ENCODE measurements at regions not wholly inside any gene's neighbourhood (a gene's known extent, or its start where the extent isn't known, plus 50 kb on each side); places are given as distances from the start of the nearest gene placed in this dataset.

- H3K27me3 ChIP-seq (ENCODE audit: insufficient read depth, low read length) = no peaks in the 10 kb centered on the region
- H3K4me3 ChIP-seq (ENCODE audit: low read length) = no peak overlapping the region
- no peaks in the 10 kb centered on the region for H3K36me3 ChIP-seq (ENCODE audit: insufficient read depth, low read depth, low read length)
- H3K9me3 ChIP-seq (ENCODE audit: insufficient read depth, low read depth, low read length) = no peaks in the 10 kb centered on the region
- H3K9ac ChIP-seq (ENCODE audit: low read depth, low read length) = no peak overlapping the region
- H3K27ac ChIP-seq (ENCODE audit: low read length) = no peak overlapping the region
- peaks cover 5% of the 10 kb centered on the region; the same call in 1 of the 2 replicates for H3K4me1 ChIP-seq (ENCODE audit: insufficient read depth, low read length)
Observed at GRCh38 chr5:4142842-4143241, 547.2 kb downstream of the IRX1 start.

- no peak overlapping the region for H3K9ac ChIP-seq (ENCODE audit: low read depth, low read length)
- no peak overlapping the region for H3K4me3 ChIP-seq (ENCODE audit: low read length)
- no peak overlapping the region for H3K27ac ChIP-seq (ENCODE audit: low read length)
- H3K9me3 ChIP-seq (ENCODE audit: insufficient read depth, low read depth, low read length) = no peaks in the 10 kb centered on the region
- no peaks in the 10 kb centered on the region for H3K36me3 ChIP-seq (ENCODE audit: insufficient read depth, low read depth, low read length)
- H3K4me1 ChIP-seq (ENCODE audit: insufficient read depth, low read length) = peaks cover 5% of the 10 kb centered on the region; the same call in 1 of the 2 replicates
- no peaks in the 10 kb centered on the region for H3K27me3 ChIP-seq (ENCODE audit: insufficient read depth, low read length)
Observed at GRCh38 chr5:4144411-4145007, 548.9 kb downstream of the IRX1 start.

GRCh38 chr5:4145511-4145910 is 549.9 kb downstream of the IRX1 start:
- H3K27me3 ChIP-seq (ENCODE audit: insufficient read depth, low read length) = no peaks in the 10 kb centered on the region
- H3K27ac ChIP-seq (ENCODE audit: low read length) = no peak overlapping the region
- no peaks in the 10 kb centered on the region for H3K36me3 ChIP-seq (ENCODE audit: insufficient read depth, low read depth, low read length)
- no peak overlapping the region for H3K9ac ChIP-seq (ENCODE audit: low read depth, low read length)
- no peak overlapping the region for H3K4me3 ChIP-seq (ENCODE audit: low read length)
- H3K9me3 ChIP-seq (ENCODE audit: insufficient read depth, low read depth, low read length) = no peaks in the 10 kb centered on the region
- peaks cover 5% of the 10 kb centered on the region; the same call in 1 of the 2 replicates for H3K4me1 ChIP-seq (ENCODE audit: insufficient read depth, low read length)

GRCh38 chr5:4148009-4148408 is 552.4 kb downstream of the IRX1 start:
- Histone ChIP-seq H3K4me1 (ENCODE audit: insufficient read depth, low read length) (no peaks in the 10 kb centered on the region), H3K9ac (ENCODE audit: low read depth, low read length) (no peak overlapping the region), H3K9me3 (ENCODE audit: insufficient read depth, low read depth, low read length) (no peaks in the 10 kb centered on the region), H3K27ac (ENCODE audit: low read length) (no peak overlapping the region), H3K4me3 (ENCODE audit: low read length) (no peak overlapping the region), H3K36me3 (ENCODE audit: insufficient read depth, low read depth, low read length) (no peaks in the 10 kb centered on the region), H3K27me3 (ENCODE audit: insufficient read depth, low read length) (no peaks in the 10 kb centered on the region)

GRCh38 chr5:4150067-4150466 is 554.4 kb downstream of the IRX1 start:
- H3K9me3 ChIP-seq (ENCODE audit: insufficient read depth, low read depth, low read length) = no peaks in the 10 kb centered on the region
- no peak overlapping the region for H3K9ac ChIP-seq (ENCODE audit: low read depth, low read length)
- H3K4me3 ChIP-seq (ENCODE audit: low read length) = no peak overlapping the region

GRCh38 chr5:4156153-4156552 is 560.5 kb downstream of the IRX1 start:
- Histone ChIP-seq H3K4me3 (ENCODE audit: low read length) (no peak overlapping the region), H3K36me3 (ENCODE audit: insufficient read depth, low read depth, low read length) (no peaks in the 10 kb centered on the region), H3K4me1 (ENCODE audit: insufficient read depth, low read length) (no peaks in the 10 kb centered on the region), H3K27me3 (ENCODE audit: insufficient read depth, low read length) (no peaks in the 10 kb centered on the region), H3K27ac (ENCODE audit: low read length) (no peak overlapping the region), H3K9me3 (ENCODE audit: insufficient read depth, low read depth, low read length) (no peaks in the 10 kb centered on the region), H3K9ac (ENCODE audit: low read depth, low read length) (no peak overlapping the region)

More at GRCh38 chr5:4150067-4150466, 554.4 kb downstream of the IRX1 start:
- H3K4me1 ChIP-seq (ENCODE audit: insufficient read depth, low read length) = no peaks in the 10 kb centered on the region
- H3K36me3 ChIP-seq (ENCODE audit: insufficient read depth, low read depth, low read length) = no peaks in the 10 kb centered on the region
- H3K27me3 ChIP-seq (ENCODE audit: insufficient read depth, low read length) = no peaks in the 10 kb centered on the region
- no peak overlapping the region for H3K27ac ChIP-seq (ENCODE audit: low read length)

- no peaks in the 10 kb centered on the region for H3K4me1 ChIP-seq (ENCODE audit: insufficient read depth, low read length)
- H3K9me3 ChIP-seq (ENCODE audit: insufficient read depth, low read depth, low read length) = no peaks in the 10 kb centered on the region
- H3K4me3 ChIP-seq (ENCODE audit: low read length) = no peak overlapping the region
- H3K27ac ChIP-seq (ENCODE audit: low read length) = no peak overlapping the region
- H3K27me3 ChIP-seq (ENCODE audit: insufficient read depth, low read length) = no peaks in the 10 kb centered on the region
- H3K36me3 ChIP-seq (ENCODE audit: insufficient read depth, low read depth, low read length) = no peaks in the 10 kb centered on the region
- H3K9ac ChIP-seq (ENCODE audit: low read depth, low read length) = no peak overlapping the region
Observed at GRCh38 chr5:4156889-4157288, 561.3 kb downstream of the IRX1 start.

GRCh38 chr5:4158750-4159447 is 563.3 kb downstream of the IRX1 start:
- Histone ChIP-seq H3K4me1 (ENCODE audit: insufficient read depth, low read length) (no peaks in the 10 kb centered on the region), H3K27ac (ENCODE audit: low read length) (no peak overlapping the region), H3K9me3 (ENCODE audit: insufficient read depth, low read depth, low read length) (no peaks in the 10 kb centered on the region), H3K36me3 (ENCODE audit: insufficient read depth, low read depth, low read length) (no peaks in the 10 kb centered on the region), H3K27me3 (ENCODE audit: insufficient read depth, low read length) (no peaks in the 10 kb centered on the region), H3K4me3 (ENCODE audit: low read length) (no peak overlapping the region), H3K9ac (ENCODE audit: low read depth, low read length) (no peak overlapping the region)

GRCh38 chr5:4159681-4160080 is 564.0 kb downstream of the IRX1 start:
- Histone ChIP-seq H3K27me3 (ENCODE audit: insufficient read depth, low read length) (no peaks in the 10 kb centered on the region), H3K9ac (ENCODE audit: low read depth, low read length) (no peak overlapping the region), H3K4me3 (ENCODE audit: low read length) (no peak overlapping the region)

GRCh38 chr5:4164167-4164566 is 568.5 kb downstream of the IRX1 start:
- Histone ChIP-seq H3K9me3 (ENCODE audit: insufficient read depth, low read depth, low read length) (no peaks in the 10 kb centered on the region), H3K4me1 (ENCODE audit: insufficient read depth, low read length) (no peaks in the 10 kb centered on the region)

More at GRCh38 chr5:4159681-4160080, 564.0 kb downstream of the IRX1 start:
- Histone ChIP-seq H3K36me3 (ENCODE audit: insufficient read depth, low read depth, low read length) (no peaks in the 10 kb centered on the region), H3K27ac (ENCODE audit: low read length) (no peak overlapping the region), H3K4me1 (ENCODE audit: insufficient read depth, low read length) (no peaks in the 10 kb centered on the region), H3K9me3 (ENCODE audit: insufficient read depth, low read depth, low read length) (no peaks in the 10 kb centered on the region)

GRCh38 chr5:4180703-4181102 is 585.1 kb downstream of the IRX1 start:
- H3K4me3 ChIP-seq (ENCODE audit: low read length) = no peak overlapping the region
- H3K36me3 ChIP-seq (ENCODE audit: insufficient read depth, low read depth, low read length) = no peaks in the 10 kb centered on the region
- no peak overlapping the region for H3K27ac ChIP-seq (ENCODE audit: low read length)
- no peaks in the 10 kb centered on the region for H3K4me1 ChIP-seq (ENCODE audit: insufficient read depth, low read length)
- H3K9me3 ChIP-seq (ENCODE audit: insufficient read depth, low read depth, low read length) = peaks cover 15% of the 10 kb centered on the region
- no peaks in the 10 kb centered on the region for H3K27me3 ChIP-seq (ENCODE audit: insufficient read depth, low read length)
- H3K9ac ChIP-seq (ENCODE audit: low read depth, low read length) = no peak overlapping the region

More at GRCh38 chr5:4164167-4164566, 568.5 kb downstream of the IRX1 start:
- no peaks in the 10 kb centered on the region for H3K27me3 ChIP-seq (ENCODE audit: insufficient read depth, low read length)
- H3K27ac ChIP-seq (ENCODE audit: low read length) = no peak overlapping the region
- no peak overlapping the region for H3K4me3 ChIP-seq (ENCODE audit: low read length)
- H3K36me3 ChIP-seq (ENCODE audit: insufficient read depth, low read depth, low read length) = no peaks in the 10 kb centered on the region
- H3K9ac ChIP-seq (ENCODE audit: low read depth, low read length) = no peak overlapping the region

- H3K4me1 ChIP-seq (ENCODE audit: insufficient read depth, low read length) = no peaks in the 10 kb centered on the region
- H3K9ac ChIP-seq (ENCODE audit: low read depth, low read length) = no peak overlapping the region
- H3K4me3 ChIP-seq (ENCODE audit: low read length) = no peak overlapping the region
- H3K36me3 ChIP-seq (ENCODE audit: insufficient read depth, low read depth, low read length) = no peaks in the 10 kb centered on the region
- H3K9me3 ChIP-seq (ENCODE audit: insufficient read depth, low read depth, low read length) = peaks cover 15% of the 10 kb centered on the region
- no peak overlapping the region for H3K27ac ChIP-seq (ENCODE audit: low read length)
- no peaks in the 10 kb centered on the region for H3K27me3 ChIP-seq (ENCODE audit: insufficient read depth, low read length)
Observed at GRCh38 chr5:4182144-4182543, 586.5 kb downstream of the IRX1 start.

Data from iPS-20b (cell line).